Epithelial cell of proximal tubule (primary cell): ENCODE measurements at regions not wholly inside any gene's neighbourhood (a gene's known extent, or its start where the extent isn't known, plus 50 kb on each side); places are given as distances from the start of the nearest gene placed in this dataset.

Experiments
- DNase-seq: peaks from one replicate; pipeline ENCODE4 v3.0.0-alpha.2; 2011; ENCODE audit warnings: low read depth
- H3K4me3 ChIP-seq: 2 replicates; pipeline ENCODE4 v1.5.1; 2011; ENCODE audit warnings: low read depth, mild to moderate bottlenecking, low read length
- TF ChIP-seq, protein P1 (sequence below): conservative IDR thresholded peaks from 2 replicates; pipeline ENCODE4 v1.5.1; 2012; ENCODE audit warnings: low read depth, mild to moderate bottlenecking, low read length

- TF ChIP-seq, protein P1, sequence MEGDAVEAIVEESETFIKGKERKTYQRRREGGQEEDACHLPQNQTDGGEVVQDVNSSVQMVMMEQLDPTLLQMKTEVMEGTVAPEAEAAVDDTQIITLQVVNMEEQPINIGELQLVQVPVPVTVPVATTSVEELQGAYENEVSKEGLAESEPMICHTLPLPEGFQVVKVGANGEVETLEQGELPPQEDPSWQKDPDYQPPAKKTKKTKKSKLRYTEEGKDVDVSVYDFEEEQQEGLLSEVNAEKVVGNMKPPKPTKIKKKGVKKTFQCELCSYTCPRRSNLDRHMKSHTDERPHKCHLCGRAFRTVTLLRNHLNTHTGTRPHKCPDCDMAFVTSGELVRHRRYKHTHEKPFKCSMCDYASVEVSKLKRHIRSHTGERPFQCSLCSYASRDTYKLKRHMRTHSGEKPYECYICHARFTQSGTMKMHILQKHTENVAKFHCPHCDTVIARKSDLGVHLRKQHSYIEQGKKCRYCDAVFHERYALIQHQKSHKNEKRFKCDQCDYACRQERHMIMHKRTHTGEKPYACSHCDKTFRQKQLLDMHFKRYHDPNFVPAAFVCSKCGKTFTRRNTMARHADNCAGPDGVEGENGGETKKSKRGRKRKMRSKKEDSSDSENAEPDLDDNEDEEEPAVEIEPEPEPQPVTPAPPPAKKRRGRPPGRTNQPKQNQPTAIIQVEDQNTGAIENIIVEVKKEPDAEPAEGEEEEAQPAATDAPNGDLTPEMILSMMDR = no peak
- DNase-seq = no peak
- no peak overlapping the region for H3K4me3 ChIP-seq
Measured at GRCh38 chr3:194844046-194844445, 158.4 kb downstream of the FAM43A start.

DNA sequence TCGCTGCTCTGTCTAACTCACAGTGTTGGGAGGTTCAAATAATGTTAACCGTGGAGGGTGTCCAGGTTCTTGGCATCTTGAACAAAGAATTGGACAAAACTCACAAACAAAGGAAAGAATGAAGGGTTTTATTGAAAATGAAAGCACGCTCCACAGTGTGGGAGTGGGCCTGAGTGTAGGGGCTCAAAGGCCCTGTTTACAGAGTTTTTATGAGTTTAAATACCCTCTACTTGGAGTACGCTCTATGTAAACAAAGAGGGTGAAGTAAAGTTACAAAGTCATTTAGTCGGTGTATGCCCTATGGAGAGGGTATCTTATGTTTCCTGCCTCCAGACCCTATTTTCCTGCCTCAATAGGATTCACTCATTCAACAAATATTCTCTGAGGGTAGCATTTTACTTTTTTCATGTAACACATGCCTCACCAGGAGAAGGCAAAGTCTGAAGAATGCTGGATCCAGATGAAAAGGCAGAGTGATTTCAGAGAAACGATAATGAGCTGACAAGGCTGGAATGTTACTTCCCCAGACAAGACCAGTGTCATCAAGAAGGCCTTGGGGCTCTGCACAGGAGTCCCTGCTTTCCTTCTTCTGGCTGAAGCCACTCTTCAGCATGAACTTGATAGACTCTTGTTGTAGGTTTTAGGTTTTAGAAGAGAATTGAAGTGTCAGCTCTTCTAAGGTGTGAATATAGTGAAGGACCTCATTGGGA is 163.6 kb downstream of the FAM43A start:
- H3K4me3 ChIP-seq = no peak overlapping the region
- DNase-seq = no peak
- TF ChIP-seq, protein P1 = no peak

DNA sequence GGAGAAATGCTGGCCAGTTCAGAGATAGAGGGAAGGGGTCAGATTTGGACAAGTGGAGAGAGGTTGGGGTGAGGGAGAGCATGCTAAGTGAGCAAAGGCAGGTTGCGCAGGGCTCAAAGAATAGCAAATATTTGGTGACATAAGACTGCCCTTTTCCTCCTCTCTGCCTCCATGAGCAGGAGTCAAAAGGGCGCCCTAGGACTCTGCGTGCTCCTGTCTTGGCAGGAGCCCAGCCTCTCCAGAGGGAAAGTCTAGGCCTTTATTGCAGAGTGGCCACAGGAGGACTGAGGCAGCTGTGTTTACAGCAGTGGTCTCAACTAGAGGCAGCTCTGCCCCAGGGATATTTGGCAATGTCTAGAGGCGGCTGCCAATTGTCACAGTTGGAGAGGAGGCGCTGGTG is 165.6 kb downstream of the FAM43A start:
- DNase-seq = no peak
- H3K4me3 ChIP-seq = no peak overlapping the region
- TF ChIP-seq, protein P1 = no peak

- H3K4me3 ChIP-seq = no peak overlapping the region
- no peak for DNase-seq
- TF ChIP-seq, protein P1 = no peak
Measured at GRCh38 chr3:194851941-194852340, 166.3 kb downstream of the FAM43A start.

GRCh38 chr3:194852345-194852744 is 166.7 kb downstream of the FAM43A start:
- TF ChIP-seq, protein P1 = no peak
- no peak for DNase-seq
- no peak overlapping the region for H3K4me3 ChIP-seq

GRCh38 chr3:194852831-194853508 is 167.3 kb downstream of the FAM43A start:
- TF ChIP-seq, protein P1 = no peak
- no peak overlapping the region for H3K4me3 ChIP-seq
- DNase-seq = no peak

DNA sequence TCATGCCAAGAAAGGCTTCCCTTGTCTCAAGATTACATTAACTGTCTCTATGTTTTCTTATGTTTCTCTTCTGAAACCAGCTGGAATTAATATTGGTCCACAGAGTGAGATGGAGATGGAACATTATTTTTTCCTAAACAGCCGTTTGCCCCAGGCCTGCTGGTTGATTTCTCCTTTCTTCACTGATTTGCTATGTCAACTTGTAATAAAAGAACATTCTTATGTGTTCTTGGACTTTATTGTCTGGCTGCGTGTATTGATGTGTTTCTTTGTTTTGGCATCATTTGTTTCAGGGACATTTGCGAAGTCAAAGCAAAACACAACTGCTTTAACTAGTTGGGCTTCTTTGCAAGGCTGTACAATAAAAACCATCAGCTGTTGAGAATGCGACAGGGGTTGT is 168.5 kb downstream of the FAM43A start:
- no peak overlapping the region for H3K4me3 ChIP-seq
- TF ChIP-seq, protein P1 = no peak

More for the DNA sequence above, 168.5 kb downstream of the FAM43A start:
- no peak for DNase-seq
